Fibroblast of lung (primary cell): ENCODE measurements at regions not wholly inside any gene's neighbourhood (a gene's known extent, or its start where the extent isn't known, plus 50 kb on each side); places are given as distances from the start of the nearest gene placed in this dataset.
A peak's percentile ranks its signal among the peaks of the same experiment; 100 is the strongest.

Experiments used
- DNase-seq, 2 donors: peaks; one replicate each; pipeline versions ENCODE4 v3.0.0 to v3.0.0-alpha.2; 2010; ENCODE audit warnings: low read depth in 2 of 2
- H2AFZ ChIP-seq: 2 replicates; pipeline ENCODE4 v1.5.1; 2012; ENCODE audit warnings: low read length, control low read depth, inconsistent platforms
- H3K27ac ChIP-seq: 2 replicates; pipeline ENCODE4 v1.5.1; 2011; ENCODE audit warnings: low read length, control low read depth; ENCODE audit not compliant: insufficient read depth
- H3K27me3 ChIP-seq: 2 replicates; pipeline ENCODE4 v1.5.1; 2011; ENCODE audit warnings: mild to moderate bottlenecking, low read length; ENCODE audit not compliant: control insufficient read depth, insufficient read depth
- H3K36me3 ChIP-seq: 2 replicates; pipeline ENCODE4 v1.5.1; 2011; ENCODE audit warnings: low read length; ENCODE audit not compliant: control insufficient read depth, insufficient read depth
- H3K4me1 ChIP-seq: 2 replicates; pipeline ENCODE4 v1.5.1; 2011; ENCODE audit warnings: low read length; ENCODE audit not compliant: control insufficient read depth, insufficient read depth; ENCODE audit errors: extremely low read depth
- H3K4me2 ChIP-seq: 2 replicates; pipeline ENCODE4 v1.5.1; 2011; ENCODE audit warnings: low read length, control low read depth; ENCODE audit not compliant: insufficient read depth; ENCODE audit errors: extremely low read depth
- H3K4me3 ChIP-seq, 4 experiments: fragments of 200-600 bp in 1 of 4; sonication (generic) in 1 of 4; replicated peaks in 1 of 4; 2 replicates each; pipeline ENCODE4 v1.5.1; 2011 to 2016; ENCODE audit warnings: low read length in 4 of 4, low read depth in 3 of 4, mild to moderate bottlenecking in 3 of 4, control low read depth in 2 of 4, inconsistent platforms in 1 of 4, mixed read lengths in 1 of 4; ENCODE audit not compliant: insufficient read depth in 1 of 4; ENCODE audit errors: control extremely low read depth in 1 of 4
- H3K79me2 ChIP-seq: 2 replicates; pipeline ENCODE4 v1.5.1; 2012; ENCODE audit warnings: mild to moderate bottlenecking, low read length, inconsistent platforms; ENCODE audit not compliant: control insufficient read depth, insufficient read depth
- H3K9ac ChIP-seq: 2 replicates; pipeline ENCODE4 v1.5.1; 2011; ENCODE audit warnings: mild to moderate bottlenecking, low read length, control low read depth; ENCODE audit not compliant: insufficient read depth
- H3K9me3 ChIP-seq: 2 replicates; pipeline ENCODE4 v1.5.1; 2012; ENCODE audit warnings: low read depth, low read length; ENCODE audit not compliant: control insufficient read depth, insufficient read depth
- H4K20me1 ChIP-seq: 2 replicates; pipeline ENCODE4 v1.5.1; 2011; ENCODE audit warnings: low read length; ENCODE audit not compliant: control insufficient read depth, insufficient read depth; ENCODE audit errors: extremely low read depth
- CTCF ChIP-seq, 2 donors: IDR thresholded peaks in 1 of 2; conservative IDR thresholded peaks in 1 of 2; 1 replicate in 1 of 2; 2 replicates in 1 of 2; pipeline ENCODE4 v1.5.1; 2011 to 2012; ENCODE audit warnings: low read length in 2 of 2, control low read depth in 1 of 2, inconsistent platforms in 1 of 2, low read depth in 1 of 2, mild to moderate bottlenecking in 1 of 2
- EZH2 ChIP-seq: IDR thresholded peaks from 2 replicates; pipeline ENCODE4 v1.5.1; 2012; ENCODE audit warnings: low read length, control low read depth, mild to moderate bottlenecking; ENCODE audit errors: missing control alignments

DNA sequence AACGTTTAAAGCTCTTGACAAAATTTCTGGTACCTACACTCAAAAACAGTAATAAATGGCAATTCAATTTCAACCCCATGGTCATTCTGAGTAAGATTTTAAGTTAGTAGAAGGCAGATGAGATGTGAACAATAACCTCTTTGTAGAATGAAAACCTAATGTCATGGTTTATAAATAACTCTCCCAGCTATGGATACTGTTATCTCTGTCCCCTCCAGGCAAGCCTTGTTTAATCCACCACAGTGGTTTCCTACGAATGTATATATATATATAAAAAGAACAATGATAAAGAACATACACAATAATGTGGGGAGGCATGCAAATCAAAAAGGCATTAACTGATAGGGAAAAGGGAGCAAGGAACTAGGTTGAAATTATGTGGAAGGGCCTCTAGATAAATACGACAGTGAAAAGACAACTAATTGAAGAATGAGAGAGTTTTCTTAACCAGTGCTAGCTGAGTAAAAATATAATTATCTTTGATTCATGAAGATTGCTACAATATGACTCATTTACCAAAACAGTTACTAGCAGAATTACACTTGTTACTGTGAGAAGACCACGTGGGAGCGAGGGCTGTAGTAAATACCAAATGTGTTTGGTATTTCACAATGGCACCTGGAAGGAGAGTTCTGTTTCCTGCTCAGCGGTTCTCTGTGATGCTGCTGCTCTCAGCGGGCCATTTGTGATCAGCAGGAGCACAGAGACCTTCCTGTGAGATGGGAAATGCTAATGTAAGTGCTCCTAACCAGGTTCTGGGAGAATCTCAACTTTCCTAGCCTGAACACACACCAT is 173.7 kb downstream of the MBOAT1 start:
- Histone ChIP-seq H2AFZ (no peak overlapping the region), H3K27ac (no peak overlapping the region), H3K4me3 (no peak overlapping the region), H3K9ac (no peak overlapping the region), H3K36me3 (no peaks in the 10 kb centered on the region), H3K27me3 (no peaks in the 10 kb centered on the region), H3K4me2 (no peak overlapping the region), H3K79me2 (no peaks in the 10 kb centered on the region), H3K4me1 (no peaks in the 10 kb centered on the region), H4K20me1 (no peaks in the 10 kb centered on the region), H3K9me3 (no peaks in the 10 kb centered on the region)
- no peak for TF ChIP-seq CTCF (conservative IDR thresholded peaks at IDR 0.05 in 1 of 2, IDR thresholded peaks at IDR 0.05 in 1 of 2; ENCODE audit: low read depth in 1 of 2, low read length in 2 of 2)
- no peak for TF ChIP-seq EZH2
- DNase-seq = peak in 1 of 2 donors; percentile 37

DNA sequence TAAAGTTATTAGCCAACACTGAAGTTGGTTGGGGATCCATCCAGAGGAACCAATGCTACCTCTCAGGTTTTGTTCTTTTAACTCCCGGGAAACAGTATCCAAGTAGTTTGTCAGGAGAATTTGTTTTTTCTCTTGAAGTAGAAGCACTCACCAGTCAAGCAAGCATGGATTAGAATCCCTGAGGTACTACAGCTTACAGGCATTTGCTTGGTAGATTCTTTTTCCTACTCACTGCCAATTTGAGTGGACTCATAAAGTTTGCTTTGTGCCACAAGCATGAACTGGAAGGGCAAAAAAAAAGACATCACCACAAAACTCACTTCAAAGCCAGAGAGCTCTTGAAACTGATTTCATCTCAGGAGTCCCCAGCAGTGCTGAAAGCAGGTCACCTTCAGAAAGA is 167.4 kb downstream of the MBOAT1 start:
- no peak overlapping the region for H3K4me2 ChIP-seq
- no peak for DNase-seq

More for the DNA sequence above, 167.4 kb downstream of the MBOAT1 start:
- Histone ChIP-seq H3K27ac (no peak overlapping the region), H3K9ac (no peak overlapping the region), H3K27me3 (no peaks in the 10 kb centered on the region), H3K4me3 (no peak overlapping the region), H4K20me1 (no peaks in the 10 kb centered on the region), H3K4me1 (no peaks in the 10 kb centered on the region), H3K9me3 (no peaks in the 10 kb centered on the region), H3K36me3 (no peaks in the 10 kb centered on the region), H2AFZ (no peak overlapping the region), H3K79me2 (no peaks in the 10 kb centered on the region)
- TF ChIP-seq EZH2 = no peak
- no peak for TF ChIP-seq CTCF (conservative IDR thresholded peaks at IDR 0.05 in 1 of 2, IDR thresholded peaks at IDR 0.05 in 1 of 2; ENCODE audit: low read depth in 1 of 2, low read length in 2 of 2)
